GM12864 (cell line): ENCODE measurements at regions not wholly inside any gene's neighbourhood (a gene's known extent, or its start where the extent isn't known, plus 50 kb on each side); places are given as distances from the start of the nearest gene placed in this dataset.

Source experiments
- DNase-seq: peaks from one replicate; pipeline ENCODE4 v3.0.0-alpha.2; 2011; ENCODE audit warnings: low read depth
- H3K4me3 ChIP-seq: 2 replicates; pipeline ENCODE4 v1.5.1; 2011; ENCODE audit warnings: mild to moderate bottlenecking, low read depth, low read length, control low read depth
- TF ChIP-seq, protein P1 (sequence below): IDR thresholded peaks from 2 replicates; pipeline ENCODE4 v1.5.1; 2011; ENCODE audit warnings: low read depth, mild to moderate bottlenecking, moderate library complexity, low read length, control low read depth, inconsistent platforms; ENCODE audit errors: missing control alignments

DNA sequence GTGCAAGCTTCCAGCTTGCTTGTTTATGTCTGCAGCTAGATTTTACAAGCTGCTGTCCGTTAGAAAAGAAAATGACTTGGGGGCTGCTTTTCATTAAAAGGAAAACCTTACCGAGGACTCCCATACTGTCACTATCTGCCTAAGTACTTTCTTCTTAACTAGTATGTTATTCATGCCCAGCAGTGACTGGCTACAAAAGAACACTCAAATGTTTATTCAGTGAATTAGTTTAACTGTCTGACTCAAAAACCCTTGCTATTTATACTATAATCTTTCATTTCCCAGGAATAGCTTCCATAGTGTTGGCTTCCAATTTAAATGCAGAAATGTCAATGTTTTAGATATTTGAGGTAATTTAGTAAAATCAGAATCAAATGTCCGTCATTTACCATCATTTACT is 164.9 kb downstream of the DTHD1 start:
- no peak for DNase-seq
- TF ChIP-seq, protein P1, sequence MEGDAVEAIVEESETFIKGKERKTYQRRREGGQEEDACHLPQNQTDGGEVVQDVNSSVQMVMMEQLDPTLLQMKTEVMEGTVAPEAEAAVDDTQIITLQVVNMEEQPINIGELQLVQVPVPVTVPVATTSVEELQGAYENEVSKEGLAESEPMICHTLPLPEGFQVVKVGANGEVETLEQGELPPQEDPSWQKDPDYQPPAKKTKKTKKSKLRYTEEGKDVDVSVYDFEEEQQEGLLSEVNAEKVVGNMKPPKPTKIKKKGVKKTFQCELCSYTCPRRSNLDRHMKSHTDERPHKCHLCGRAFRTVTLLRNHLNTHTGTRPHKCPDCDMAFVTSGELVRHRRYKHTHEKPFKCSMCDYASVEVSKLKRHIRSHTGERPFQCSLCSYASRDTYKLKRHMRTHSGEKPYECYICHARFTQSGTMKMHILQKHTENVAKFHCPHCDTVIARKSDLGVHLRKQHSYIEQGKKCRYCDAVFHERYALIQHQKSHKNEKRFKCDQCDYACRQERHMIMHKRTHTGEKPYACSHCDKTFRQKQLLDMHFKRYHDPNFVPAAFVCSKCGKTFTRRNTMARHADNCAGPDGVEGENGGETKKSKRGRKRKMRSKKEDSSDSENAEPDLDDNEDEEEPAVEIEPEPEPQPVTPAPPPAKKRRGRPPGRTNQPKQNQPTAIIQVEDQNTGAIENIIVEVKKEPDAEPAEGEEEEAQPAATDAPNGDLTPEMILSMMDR, result no peak
- H3K4me3 ChIP-seq, result no peak overlapping the region

DNA sequence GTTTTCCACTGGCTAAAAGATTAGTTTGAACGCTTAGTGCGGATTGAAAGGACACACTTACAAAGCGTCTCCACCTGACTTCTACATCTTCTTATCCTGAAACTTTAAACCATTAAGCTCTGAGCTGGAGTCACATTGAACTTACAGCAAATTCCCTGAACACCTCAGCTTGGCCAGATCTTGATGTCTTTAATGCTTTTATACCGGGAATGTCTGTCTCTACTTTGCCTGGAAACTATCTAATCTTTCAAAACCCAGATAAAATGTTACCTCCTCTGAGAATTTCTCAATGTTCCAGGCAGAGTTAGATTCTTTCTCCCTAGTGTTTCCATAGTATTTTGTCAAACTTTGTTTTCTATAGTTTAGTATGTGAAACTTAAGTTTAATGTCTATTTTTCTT is 179.9 kb downstream of the DTHD1 start:
- no peak for DNase-seq
- no peak overlapping the region for H3K4me3 ChIP-seq
- TF ChIP-seq, protein P1, result no peak

DNA sequence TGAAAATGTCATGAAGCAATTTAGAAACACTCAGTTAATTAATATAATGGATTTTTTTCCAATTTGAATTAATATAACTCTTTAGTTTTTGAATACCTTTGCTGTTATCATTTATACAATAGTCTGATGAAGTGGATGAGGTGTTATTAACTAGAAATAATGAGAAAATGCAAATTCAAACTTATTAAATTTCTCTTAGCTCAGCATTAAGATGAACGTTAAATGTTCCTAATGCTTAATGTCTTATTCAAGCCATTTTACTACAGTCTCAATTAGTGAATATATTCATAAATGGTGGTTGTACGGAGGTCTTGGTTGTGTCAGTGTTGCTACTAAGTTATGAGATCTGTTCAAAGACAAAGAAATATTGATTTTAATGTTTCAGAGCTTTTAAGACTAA is 186.3 kb downstream of the DTHD1 start:
- TF ChIP-seq, protein P1, result no peak
- H3K4me3 ChIP-seq, result no peak overlapping the region
- DNase-seq, result no peak

DNA sequence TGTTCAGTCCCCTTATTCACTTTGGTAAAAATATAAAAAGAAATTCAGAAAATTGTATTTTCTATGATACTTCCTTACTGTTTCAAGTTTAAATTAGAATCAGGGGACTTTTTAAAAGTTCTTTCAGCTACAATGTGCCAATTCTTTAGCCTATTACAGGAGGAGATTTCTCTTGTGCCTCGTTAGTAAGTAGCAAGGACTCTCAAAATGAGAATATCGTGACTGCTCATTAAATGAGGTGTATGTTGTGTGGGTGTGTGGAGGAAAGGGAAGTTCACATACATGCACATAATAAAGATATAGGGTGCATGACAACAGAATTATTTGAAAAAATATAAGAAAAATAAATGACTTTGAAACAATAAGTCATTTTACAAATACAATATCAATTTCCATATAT is 190.5 kb downstream of the DTHD1 start:
- no peak overlapping the region for H3K4me3 ChIP-seq
- no peak for DNase-seq
- TF ChIP-seq, protein P1, result no peak

DNA sequence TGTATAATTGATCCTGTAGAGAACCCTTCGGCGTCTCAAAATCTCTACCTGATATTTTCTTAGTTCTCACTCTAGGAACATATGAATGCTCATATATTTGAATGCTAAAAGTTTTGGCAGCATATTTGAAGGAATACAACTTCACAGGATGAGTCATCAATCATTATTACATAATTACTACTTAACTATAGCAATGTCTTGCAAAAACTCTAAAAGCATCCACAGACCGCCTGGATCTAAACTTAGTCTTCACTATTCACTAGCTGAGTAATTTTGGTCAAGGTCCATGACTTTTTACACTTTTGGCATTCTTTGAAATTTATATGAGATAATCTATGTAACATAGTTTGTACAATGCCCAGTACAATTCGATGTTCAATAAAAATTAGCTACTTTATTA is 194.7 kb downstream of the DTHD1 start:
- DNase-seq, result no peak
- TF ChIP-seq, protein P1, result no peak
- H3K4me3 ChIP-seq, result no peak overlapping the region

DNA sequence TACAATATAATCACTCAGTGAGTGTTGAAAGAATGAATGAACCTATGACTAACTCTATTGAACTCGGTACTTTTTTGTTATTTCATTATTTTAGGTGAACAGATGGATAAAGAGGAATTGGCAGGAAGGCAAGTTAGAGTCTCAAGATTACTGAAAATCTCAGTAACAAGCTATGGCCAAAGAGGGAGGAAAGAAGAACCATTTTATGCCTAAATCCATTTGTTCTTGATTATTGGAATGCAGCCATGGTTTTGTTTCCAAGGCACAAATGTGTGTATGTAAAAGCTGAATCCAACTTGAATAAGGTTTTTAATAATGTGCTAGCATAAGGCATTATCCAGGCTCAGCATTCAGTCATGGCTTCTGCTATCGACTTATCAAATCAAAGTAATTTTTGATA is 196.4 kb downstream of the DTHD1 start:
- no peak overlapping the region for H3K4me3 ChIP-seq
- DNase-seq, result no peak

DNA sequence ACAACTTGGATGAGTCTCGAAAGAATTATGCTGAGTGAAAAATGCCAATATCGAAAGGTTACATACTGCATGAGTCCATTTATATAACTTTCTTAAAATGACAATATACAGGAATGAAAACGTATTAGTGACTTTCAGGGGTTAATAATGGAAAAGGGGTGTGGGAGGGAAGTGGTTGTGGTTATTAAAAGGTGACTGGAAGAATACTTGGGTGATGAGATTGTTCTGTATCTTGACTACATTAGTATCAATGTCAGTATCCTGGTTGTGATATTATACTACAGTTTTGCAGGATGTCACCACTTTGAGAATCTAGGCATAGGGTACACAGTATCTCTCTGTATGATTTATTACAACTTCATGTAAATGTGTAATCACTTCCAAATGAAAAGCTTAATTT is 204.5 kb downstream of the DTHD1 start:
- DNase-seq, result no peak
- TF ChIP-seq, protein P1, result no peak
- no peak overlapping the region for H3K4me3 ChIP-seq

More for the DNA sequence above, 196.4 kb downstream of the DTHD1 start:
- TF ChIP-seq, protein P1, result no peak
